ENCODE measurements at regions not wholly inside any gene's neighbourhood (a gene's known extent, or its start where the extent isn't known, plus 50 kb on each side); places are given as distances from the start of the nearest gene placed in this dataset.

- intact Hi-C loops (cut with micrococcal nuclease): no loop called here
- no peaks in the 10 kb centered on the region for H3K36me3 Mint-ChIP-seq (ENCODE audit: low read depth)
- no peak overlapping the region for H3K4me3 Mint-ChIP-seq
- H3K27me3 Mint-ChIP-seq: peaks cover 2% of the 10 kb centered on the region
- TF ChIP-seq CTCF (IDR thresholded peaks at IDR 0.05): no peak
- DNase-seq (no peak), ATAC-seq (ENCODE audit: low read depth) (no peak)
- H3K9me3 Mint-ChIP-seq: peaks cover 3% of the 10 kb centered on the region
- H3K27ac Mint-ChIP-seq: no peak overlapping the region
- POLR2A ChIA-PET: no interaction called here
- H3K4me1 Mint-ChIP-seq: no peaks in the 10 kb centered on the region
- CTCF ChIA-PET: no interaction called here
Observed at GRCh38 chr22:34476762-34477161, 556.5 kb upstream of the LARGE1 start.

- Mint-ChIP-seq H3K9me3 (peaks cover 3% of the 10 kb centered on the region), H3K27ac (no peak overlapping the region), H3K4me3 (no peak overlapping the region), H3K36me3 (ENCODE audit: low read depth) (no peaks in the 10 kb centered on the region), H3K27me3 (peaks cover 2% of the 10 kb centered on the region), H3K4me1 (no peaks in the 10 kb centered on the region)
- no peak for TF ChIP-seq CTCF (IDR thresholded peaks at IDR 0.05)
- DNase-seq: no peak
- intact Hi-C loops (cut with micrococcal nuclease): no loop called here
- POLR2A ChIA-PET: no interaction called here
- CTCF ChIA-PET: no interaction called here
- ATAC-seq (ENCODE audit: low read depth): no peak
Observed at GRCh38 chr22:34481090-34481489, 560.8 kb upstream of the LARGE1 start.

DNA sequence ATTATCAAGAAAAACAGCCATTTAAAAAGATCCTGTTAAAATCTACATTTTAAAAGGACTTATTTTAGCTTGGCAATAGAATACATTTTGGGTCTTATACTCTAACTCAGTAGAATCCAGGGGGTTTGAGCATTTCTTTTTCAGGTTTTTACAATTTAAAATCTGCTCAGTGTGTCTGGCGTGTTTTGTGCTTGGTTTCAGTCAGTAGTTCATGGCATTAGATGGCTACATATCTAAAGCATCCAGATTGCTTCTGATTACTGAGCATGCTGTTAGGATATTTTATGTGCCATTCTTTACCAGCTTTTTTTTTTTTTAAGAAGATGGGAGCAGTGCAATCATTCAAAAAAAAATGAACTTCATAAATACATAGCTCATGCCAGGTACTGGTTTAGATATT, 566.1 kb upstream of the LARGE1 start:
- ATAC-seq (ENCODE audit: low read depth) (no peak), DNase-seq (no peak)
- ChIA-PET CTCF (no interaction called here), POLR2A (no interaction called here)
- intact Hi-C loops (cut with micrococcal nuclease): no loop called here
- Mint-ChIP-seq H3K36me3 (ENCODE audit: low read depth) (no peaks in the 10 kb centered on the region), H3K27me3 (no peaks in the 10 kb centered on the region), H3K4me1 (no peaks in the 10 kb centered on the region), H3K27ac (no peak overlapping the region), H3K4me3 (no peak overlapping the region), H3K9me3 (no peaks in the 10 kb centered on the region)
- TF ChIP-seq CTCF (IDR thresholded peaks at IDR 0.05): no peak

DNA sequence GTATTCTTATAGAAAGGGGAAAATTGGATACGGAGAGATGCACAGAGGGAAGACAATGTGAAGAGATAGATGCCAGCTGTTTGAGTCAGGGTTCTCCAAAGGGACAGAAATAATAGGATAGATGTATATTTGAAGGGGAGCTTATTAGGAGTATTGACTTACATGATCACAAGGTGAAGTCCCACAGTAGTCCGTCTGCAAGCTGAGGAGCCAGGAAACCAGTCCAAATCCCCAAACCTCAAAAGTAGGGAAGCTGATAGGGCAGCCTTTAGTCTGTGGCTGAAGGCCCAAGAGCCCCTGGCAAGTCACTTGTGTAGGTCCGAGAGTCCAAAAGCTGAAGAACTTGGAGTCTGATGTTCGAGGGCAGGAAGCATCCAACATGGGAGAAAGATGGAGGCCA, 569.6 kb upstream of the LARGE1 start:
- Mint-ChIP-seq H3K4me3 (no peak overlapping the region), H3K27me3 (no peaks in the 10 kb centered on the region), H3K4me1 (no peaks in the 10 kb centered on the region), H3K27ac (no peak overlapping the region), H3K9me3 (peaks cover 11% of the 10 kb centered on the region), H3K36me3 (ENCODE audit: low read depth) (no peaks in the 10 kb centered on the region)
- POLR2A ChIA-PET: no interaction called here
- CTCF ChIA-PET: no interaction called here
- no peak for TF ChIP-seq CTCF (IDR thresholded peaks at IDR 0.05)
- DNase-seq (no peak), ATAC-seq (ENCODE audit: low read depth) (no peak)
- intact Hi-C loops (cut with micrococcal nuclease): no loop called here

DNA sequence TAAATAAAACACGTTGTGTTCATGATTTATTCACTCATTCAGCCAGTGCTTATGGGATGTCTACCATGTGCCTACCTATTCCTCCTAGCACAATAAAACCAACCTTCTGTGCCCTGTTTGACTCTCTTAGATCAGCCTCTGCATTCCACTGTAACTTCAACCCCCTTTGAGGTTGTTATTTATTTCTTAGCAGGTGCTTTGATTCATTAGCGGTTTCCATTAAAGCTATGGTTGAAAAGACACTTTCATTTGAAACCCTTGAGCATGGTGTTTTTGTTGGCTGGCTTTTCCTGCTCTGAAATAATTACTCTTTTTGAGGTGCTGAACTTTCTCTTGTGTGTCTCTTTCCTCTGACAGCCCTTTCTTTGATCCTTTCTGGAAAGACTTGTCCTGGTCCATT, 570.6 kb upstream of the LARGE1 start:
- DNase-seq (no peak), ATAC-seq (ENCODE audit: low read depth) (no peak)
- ChIA-PET POLR2A (no interaction called here), CTCF (no interaction called here)
- Mint-ChIP-seq H3K4me3 (no peak overlapping the region), H3K27ac (no peak overlapping the region), H3K36me3 (ENCODE audit: low read depth) (no peaks in the 10 kb centered on the region), H3K9me3 (peaks cover 11% of the 10 kb centered on the region), H3K4me1 (no peaks in the 10 kb centered on the region), H3K27me3 (no peaks in the 10 kb centered on the region)
- TF ChIP-seq CTCF (IDR thresholded peaks at IDR 0.05): no peak
- intact Hi-C loops (cut with micrococcal nuclease): no loop called here

Data from activated B cell treated with CpG ODN at 0.5 μM for 24 hours (primary cell).